Hepatocyte (in vitro differentiated cells): ENCODE measurements at regions not wholly inside any gene's neighbourhood (a gene's known extent, or its start where the extent isn't known, plus 50 kb on each side); places are given as distances from the start of the nearest gene placed in this dataset.

ENCODE experiments used
- CTCF ChIP-seq: fragments of 200-600 bp; sonication (generic); IDR thresholded peaks from 2 replicates; pipeline ENCODE4 v1.5.1; 2016; ENCODE audit warnings: antibody characterized with exemption, mild to moderate bottlenecking; ENCODE audit not compliant: poor library complexity
- EZH2phosphoT487 ChIP-seq: fragments of 200-600 bp; sonication (generic); IDR thresholded peaks from one replicate; pipeline ENCODE4 v1.6.1; 2018; ENCODE audit warnings: antibody characterized with exemption, mild to moderate bottlenecking, low read depth, moderate library complexity; ENCODE audit not compliant: unreplicated experiment, severe bottlenecking

GRCh38 chr5:94086194-94086593, 344.8 kb upstream of the POU5F2 start:
- TF ChIP-seq CTCF (no peak), EZH2phosphoT487 (no peak)
